Stromal cell of bone marrow (primary cell): ENCODE measurements at regions not wholly inside any gene's neighbourhood (a gene's known extent, or its start where the extent isn't known, plus 50 kb on each side); places are given as distances from the start of the nearest gene placed in this dataset.
"Not testable (repeated sequence)": the region's sequence is repeated elsewhere in the genome, so short reads cannot be mapped to it uniquely, and the experiment has no call there.

Experiments
- DNase-seq: peaks from one replicate; pipeline ENCODE4 v3.0.0-alpha.2; 2012; ENCODE audit warnings: low read depth

- DNase-seq, result no peak
Observed at GRCh38 chr12:60501124-60501729, 905.4 kb downstream of the SLC16A7 start.

- DNase-seq, result no peak
Observed at GRCh38 chr12:60522684-60523400, 927.0 kb downstream of the SLC16A7 start.

GRCh38 chr12:60529261-60529660, 933.4 kb downstream of the SLC16A7 start:
- no peak for DNase-seq

GRCh38 chr12:60529723-60530122, 933.9 kb downstream of the SLC16A7 start:
- DNase-seq, result no peak

- DNase-seq, result no peak
Observed at GRCh38 chr12:60535363-60535762, 939.5 kb downstream of the SLC16A7 start.

- DNase-seq, result no peak
Observed at GRCh38 chr12:60539592-60539991, 943.8 kb downstream of the SLC16A7 start.

- no peak for DNase-seq
Observed at GRCh38 chr12:60568914-60569313, 973.1 kb downstream of the SLC16A7 start.

- DNase-seq, result no peak
Observed at GRCh38 chr12:60577607-60578006, 981.8 kb downstream of the SLC16A7 start.

- not testable (repeated sequence) for DNase-seq
Observed at GRCh38 chr12:60587664-60588063, 991.8 kb downstream of the SLC16A7 start.

GRCh38 chr12:60594035-60594711, 998.3 kb downstream of the SLC16A7 start:
- DNase-seq, result no peak

- DNase-seq, result no peak
Observed at GRCh38 chr12:60602601-60603000, 1006.8 kb downstream of the SLC16A7 start.

GRCh38 chr12:60603475-60603874, 1007.6 kb downstream of the SLC16A7 start:
- not testable (repeated sequence) for DNase-seq

- DNase-seq, result no peak
Observed at GRCh38 chr12:60616400-60616799, 1020.6 kb downstream of the SLC16A7 start.

- no peak for DNase-seq
Observed at GRCh38 chr12:60630796-60631195, 1035.0 kb downstream of the SLC16A7 start.

- DNase-seq, result no peak
Observed at GRCh38 chr12:60644076-60644475, 1048.2 kb downstream of the SLC16A7 start.

- DNase-seq, result no peak
Observed at GRCh38 chr12:60666895-60667294, 1071.1 kb downstream of the SLC16A7 start.

- DNase-seq, result no peak
Observed at GRCh38 chr12:60672949-60673348, 1077.1 kb downstream of the SLC16A7 start.

GRCh38 chr12:60684988-60685655, 1089.3 kb downstream of the SLC16A7 start:
- DNase-seq, result no peak

- no peak for DNase-seq
Observed at GRCh38 chr12:60689137-60689536, 1093.3 kb downstream of the SLC16A7 start.

- no peak for DNase-seq
Observed at GRCh38 chr12:60693019-60693626, 1097.3 kb downstream of the SLC16A7 start.

GRCh38 chr12:60704171-60704914, 1108.5 kb downstream of the SLC16A7 start:
- DNase-seq, result no peak

GRCh38 chr12:60710246-60710645, 1114.4 kb downstream of the SLC16A7 start:
- no peak for DNase-seq
